ENCODE measurements at regions not wholly inside any gene's neighbourhood (a gene's known extent, or its start where the extent isn't known, plus 50 kb on each side); places are given as distances from the start of the nearest gene placed in this dataset.

DNA sequence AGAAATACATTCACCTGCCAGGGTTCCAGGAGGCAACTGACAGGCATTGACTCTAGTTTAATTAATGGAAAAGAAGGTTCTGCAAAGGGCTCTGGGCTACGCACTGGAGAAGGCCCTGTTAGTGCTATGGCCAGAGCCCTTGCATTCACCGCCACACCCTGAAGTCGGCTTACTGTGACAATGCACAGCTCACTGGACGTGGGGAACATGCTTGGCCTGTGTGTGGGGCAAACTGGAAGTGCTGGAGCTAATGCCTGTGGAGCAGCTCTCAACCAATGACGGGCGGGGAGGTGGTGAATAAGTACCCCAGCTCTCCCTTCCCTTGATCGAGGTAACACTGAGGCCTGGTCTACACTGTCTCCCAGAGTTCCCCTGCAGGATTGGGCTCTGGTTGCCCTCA lies 209.8 kb downstream of the HAUS1 start:
- TF ChIP-seq, protein P1, sequence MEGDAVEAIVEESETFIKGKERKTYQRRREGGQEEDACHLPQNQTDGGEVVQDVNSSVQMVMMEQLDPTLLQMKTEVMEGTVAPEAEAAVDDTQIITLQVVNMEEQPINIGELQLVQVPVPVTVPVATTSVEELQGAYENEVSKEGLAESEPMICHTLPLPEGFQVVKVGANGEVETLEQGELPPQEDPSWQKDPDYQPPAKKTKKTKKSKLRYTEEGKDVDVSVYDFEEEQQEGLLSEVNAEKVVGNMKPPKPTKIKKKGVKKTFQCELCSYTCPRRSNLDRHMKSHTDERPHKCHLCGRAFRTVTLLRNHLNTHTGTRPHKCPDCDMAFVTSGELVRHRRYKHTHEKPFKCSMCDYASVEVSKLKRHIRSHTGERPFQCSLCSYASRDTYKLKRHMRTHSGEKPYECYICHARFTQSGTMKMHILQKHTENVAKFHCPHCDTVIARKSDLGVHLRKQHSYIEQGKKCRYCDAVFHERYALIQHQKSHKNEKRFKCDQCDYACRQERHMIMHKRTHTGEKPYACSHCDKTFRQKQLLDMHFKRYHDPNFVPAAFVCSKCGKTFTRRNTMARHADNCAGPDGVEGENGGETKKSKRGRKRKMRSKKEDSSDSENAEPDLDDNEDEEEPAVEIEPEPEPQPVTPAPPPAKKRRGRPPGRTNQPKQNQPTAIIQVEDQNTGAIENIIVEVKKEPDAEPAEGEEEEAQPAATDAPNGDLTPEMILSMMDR (IDR thresholded peaks at IDR 0.05): no peak
- TF ChIP-seq POLR2AphosphoS5 (IDR thresholded peaks at IDR 0.05; ENCODE audit: insufficient read depth in 1 of 2, low read depth in 1 of 2): no peak

Measured in vagina (tissue), 2 donors.